Upper lobe of left lung (tissue), 4 donors: ENCODE measurements at regions not wholly inside any gene's neighbourhood (a gene's known extent, or its start where the extent isn't known, plus 50 kb on each side); places are given as distances from the start of the nearest gene placed in this dataset.

Experiments used
- POLR2A ChIP-seq, 4 donors: fragments of 450-650 bp; IDR thresholded peaks; one replicate each; pipeline ENCODE4 v1.5.1; 2016 to 2017; ENCODE audit warnings: antibody characterized with exemption in 4 of 4, mild to moderate bottlenecking in 2 of 4
- TF ChIP-seq, protein P1 (sequence below), 6 experiments: fragments of 450-650 bp in 4 of 6; fragments of 200-600 bp in 2 of 6; sonication (generic) in 2 of 6; IDR thresholded peaks; one replicate each; pipeline ENCODE4 v1.5.1; 2016 to 2019; ENCODE audit warnings: antibody characterized with exemption in 6 of 6

DNA sequence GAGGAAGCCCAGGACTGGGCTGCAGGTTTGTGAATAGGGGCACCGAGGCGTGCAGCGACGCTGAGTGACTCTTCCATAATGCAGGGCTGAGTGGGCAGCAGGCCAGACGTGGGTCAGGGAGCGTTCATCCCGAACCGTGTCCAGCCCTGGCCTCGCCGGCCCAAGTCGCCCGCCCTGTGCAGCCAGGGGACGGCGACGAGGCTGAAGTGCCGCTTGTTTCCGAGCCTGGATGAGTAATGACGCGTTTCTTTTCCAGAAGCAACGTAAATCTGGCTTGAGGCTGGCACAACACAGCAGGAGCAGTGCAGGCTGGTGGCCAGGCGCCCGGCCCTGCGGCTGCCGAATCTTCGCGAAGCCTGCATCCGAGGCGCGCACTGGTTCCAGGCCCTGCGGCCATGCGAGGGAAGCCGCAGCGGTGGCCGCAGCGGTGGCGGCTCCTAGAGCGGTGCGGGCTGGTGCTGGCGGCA lies 74.0 kb upstream of the SEC61G start:
- TF ChIP-seq POLR2A (IDR thresholded peaks at IDR 0.05): no peak
- TF ChIP-seq, protein P1, sequence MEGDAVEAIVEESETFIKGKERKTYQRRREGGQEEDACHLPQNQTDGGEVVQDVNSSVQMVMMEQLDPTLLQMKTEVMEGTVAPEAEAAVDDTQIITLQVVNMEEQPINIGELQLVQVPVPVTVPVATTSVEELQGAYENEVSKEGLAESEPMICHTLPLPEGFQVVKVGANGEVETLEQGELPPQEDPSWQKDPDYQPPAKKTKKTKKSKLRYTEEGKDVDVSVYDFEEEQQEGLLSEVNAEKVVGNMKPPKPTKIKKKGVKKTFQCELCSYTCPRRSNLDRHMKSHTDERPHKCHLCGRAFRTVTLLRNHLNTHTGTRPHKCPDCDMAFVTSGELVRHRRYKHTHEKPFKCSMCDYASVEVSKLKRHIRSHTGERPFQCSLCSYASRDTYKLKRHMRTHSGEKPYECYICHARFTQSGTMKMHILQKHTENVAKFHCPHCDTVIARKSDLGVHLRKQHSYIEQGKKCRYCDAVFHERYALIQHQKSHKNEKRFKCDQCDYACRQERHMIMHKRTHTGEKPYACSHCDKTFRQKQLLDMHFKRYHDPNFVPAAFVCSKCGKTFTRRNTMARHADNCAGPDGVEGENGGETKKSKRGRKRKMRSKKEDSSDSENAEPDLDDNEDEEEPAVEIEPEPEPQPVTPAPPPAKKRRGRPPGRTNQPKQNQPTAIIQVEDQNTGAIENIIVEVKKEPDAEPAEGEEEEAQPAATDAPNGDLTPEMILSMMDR (IDR thresholded peaks at IDR 0.05): no peak
